Astrocyte of the cerebellum (primary cell): ENCODE measurements at regions not wholly inside any gene's neighbourhood (a gene's known extent, or its start where the extent isn't known, plus 50 kb on each side); places are given as distances from the start of the nearest gene placed in this dataset.

Source experiments
- DNase-seq: peaks from one replicate; pipeline ENCODE4 v3.0.0-alpha.2; 2011; ENCODE audit warnings: low read depth
- H3K4me3 ChIP-seq: 2 replicates; pipeline ENCODE4 v1.5.1; 2011; ENCODE audit warnings: mild to moderate bottlenecking, low read depth, low read length, moderate library complexity
- in situ Hi-C: cut with HindIII; loops from 2 replicates; pipeline ENCODE4 v1.10.0; 2017; ENCODE audit warnings: low sequenced_read_pairs
- TF ChIP-seq, protein P1 (sequence below): IDR thresholded peaks from 2 replicates; pipeline ENCODE4 v1.5.1; 2012; ENCODE audit warnings: low read length, low read depth, moderate library complexity, mild to moderate bottlenecking; ENCODE audit errors: missing control alignments

DNA sequence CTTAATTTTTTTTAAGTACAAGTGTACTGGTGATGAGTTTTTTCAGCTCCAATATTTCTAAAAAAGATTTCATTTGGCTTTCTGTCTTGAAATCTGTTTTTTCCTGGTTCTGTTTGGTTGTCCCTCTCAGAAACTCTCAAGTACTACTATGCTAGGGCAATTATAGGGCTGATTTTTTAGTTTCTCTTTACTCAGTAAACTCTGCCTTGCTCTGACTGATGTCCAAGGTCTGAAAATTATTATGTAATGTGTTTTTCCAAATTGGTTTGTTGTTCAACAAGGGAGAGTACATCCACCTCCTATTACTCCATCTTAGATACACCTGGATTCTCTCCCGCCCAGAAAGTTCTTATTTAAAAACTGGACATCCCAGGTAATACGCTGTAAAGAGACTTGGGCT lies 877.7 kb downstream of the CBLN2 start:
- no peak overlapping the region for H3K4me3 ChIP-seq
- in situ Hi-C loops: no loop called here
- DNase-seq: no peak
- TF ChIP-seq, protein P1, sequence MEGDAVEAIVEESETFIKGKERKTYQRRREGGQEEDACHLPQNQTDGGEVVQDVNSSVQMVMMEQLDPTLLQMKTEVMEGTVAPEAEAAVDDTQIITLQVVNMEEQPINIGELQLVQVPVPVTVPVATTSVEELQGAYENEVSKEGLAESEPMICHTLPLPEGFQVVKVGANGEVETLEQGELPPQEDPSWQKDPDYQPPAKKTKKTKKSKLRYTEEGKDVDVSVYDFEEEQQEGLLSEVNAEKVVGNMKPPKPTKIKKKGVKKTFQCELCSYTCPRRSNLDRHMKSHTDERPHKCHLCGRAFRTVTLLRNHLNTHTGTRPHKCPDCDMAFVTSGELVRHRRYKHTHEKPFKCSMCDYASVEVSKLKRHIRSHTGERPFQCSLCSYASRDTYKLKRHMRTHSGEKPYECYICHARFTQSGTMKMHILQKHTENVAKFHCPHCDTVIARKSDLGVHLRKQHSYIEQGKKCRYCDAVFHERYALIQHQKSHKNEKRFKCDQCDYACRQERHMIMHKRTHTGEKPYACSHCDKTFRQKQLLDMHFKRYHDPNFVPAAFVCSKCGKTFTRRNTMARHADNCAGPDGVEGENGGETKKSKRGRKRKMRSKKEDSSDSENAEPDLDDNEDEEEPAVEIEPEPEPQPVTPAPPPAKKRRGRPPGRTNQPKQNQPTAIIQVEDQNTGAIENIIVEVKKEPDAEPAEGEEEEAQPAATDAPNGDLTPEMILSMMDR: no peak

DNA sequence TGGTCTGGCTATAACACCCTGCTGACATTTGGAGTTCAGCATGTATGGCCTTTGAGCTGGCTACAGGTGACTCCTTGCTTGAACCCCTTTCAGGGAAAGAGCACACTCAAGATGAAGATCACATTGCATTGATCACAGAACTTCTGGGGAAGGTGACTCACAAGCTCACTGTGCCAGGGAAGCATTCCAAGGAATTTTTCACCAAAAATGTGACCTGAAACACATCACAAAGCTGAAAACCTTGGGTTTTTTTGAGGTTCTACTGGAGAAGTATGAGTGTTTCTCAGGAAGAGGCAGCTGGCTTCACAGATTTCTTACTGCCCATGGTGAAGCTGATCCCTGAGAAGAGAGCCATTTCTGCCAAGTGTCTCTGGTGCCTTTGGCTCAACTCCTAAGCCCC lies 879.0 kb downstream of the CBLN2 start:
- in situ Hi-C loops: no loop called here
- DNase-seq: peak; percentile 87
- TF ChIP-seq, protein P1: no peak
- no peak overlapping the region for H3K4me3 ChIP-seq

DNA sequence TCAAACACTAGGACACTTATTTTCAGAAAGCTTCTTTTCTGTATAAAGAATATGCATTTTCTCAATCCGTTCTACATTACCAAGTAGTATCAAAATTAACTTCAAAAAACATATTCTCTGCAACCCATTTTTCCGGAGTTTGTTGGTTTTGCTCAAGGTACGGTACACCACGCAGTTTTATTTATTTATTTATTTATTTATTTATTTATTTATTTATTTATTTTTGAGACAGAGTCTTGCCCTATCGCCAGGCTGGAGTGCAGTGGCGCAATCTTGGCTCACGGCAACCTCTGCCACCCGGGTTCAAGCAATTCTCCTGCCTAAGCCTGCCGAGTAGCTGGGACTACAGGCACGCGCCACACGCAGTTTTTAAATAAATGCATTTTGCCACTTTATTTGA lies 900.3 kb downstream of the CBLN2 start:
- in situ Hi-C loops: no loop called here
- TF ChIP-seq, protein P1: no peak
- no peak for DNase-seq
- H3K4me3 ChIP-seq: no peak overlapping the region

DNA sequence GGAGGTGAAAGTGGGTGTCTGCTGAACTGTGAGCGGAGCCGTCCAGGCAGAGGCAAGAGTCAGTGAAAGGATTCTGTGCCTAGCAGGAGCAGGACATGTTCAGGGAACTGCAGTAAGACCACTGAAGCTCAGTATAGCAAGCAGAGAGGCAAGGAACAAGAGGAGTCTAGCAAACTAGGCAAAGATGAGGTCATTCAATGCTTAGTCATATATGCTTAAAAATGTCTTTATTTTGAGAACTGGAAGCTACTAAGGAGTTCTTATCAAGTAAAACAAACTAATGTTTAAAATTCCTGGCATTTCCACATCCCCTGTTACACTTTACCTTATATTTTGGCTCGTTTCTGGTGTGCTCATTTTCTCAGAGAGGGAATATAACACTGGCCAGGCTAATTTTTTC lies 913.4 kb downstream of the CBLN2 start:
- no peak overlapping the region for H3K4me3 ChIP-seq
- in situ Hi-C loops: no loop called here
- no peak for DNase-seq
- TF ChIP-seq, protein P1: no peak

GRCh38 chr18:71625556-71626090 lies 918.5 kb downstream of the CBLN2 start:
- TF ChIP-seq, protein P1: no peak
- in situ Hi-C loops: no loop called here
- no peak for DNase-seq
- H3K4me3 ChIP-seq: no peak overlapping the region

DNA sequence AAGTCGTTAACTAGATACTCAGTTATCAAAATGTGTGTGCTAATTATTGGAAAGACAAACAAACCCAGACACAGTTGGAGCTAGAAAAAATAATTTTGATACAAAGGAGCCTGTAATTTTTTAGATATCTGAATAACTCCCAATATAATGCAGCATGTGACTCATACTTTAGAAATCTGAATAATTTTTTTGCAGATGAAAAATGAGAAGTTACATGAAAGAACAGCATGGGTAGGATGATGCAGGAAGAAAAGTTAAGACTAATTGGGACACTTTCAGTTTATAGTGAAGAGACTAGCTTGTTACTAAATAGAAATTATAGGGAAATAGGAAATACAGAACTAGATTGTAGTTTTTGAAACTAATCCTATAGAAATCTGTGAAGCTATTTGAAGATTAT lies 945.8 kb downstream of the CBLN2 start:
- in situ Hi-C loops: no loop called here
- peak; percentile 6 for DNase-seq
- TF ChIP-seq, protein P1: no peak
- no peak overlapping the region for H3K4me3 ChIP-seq

DNA sequence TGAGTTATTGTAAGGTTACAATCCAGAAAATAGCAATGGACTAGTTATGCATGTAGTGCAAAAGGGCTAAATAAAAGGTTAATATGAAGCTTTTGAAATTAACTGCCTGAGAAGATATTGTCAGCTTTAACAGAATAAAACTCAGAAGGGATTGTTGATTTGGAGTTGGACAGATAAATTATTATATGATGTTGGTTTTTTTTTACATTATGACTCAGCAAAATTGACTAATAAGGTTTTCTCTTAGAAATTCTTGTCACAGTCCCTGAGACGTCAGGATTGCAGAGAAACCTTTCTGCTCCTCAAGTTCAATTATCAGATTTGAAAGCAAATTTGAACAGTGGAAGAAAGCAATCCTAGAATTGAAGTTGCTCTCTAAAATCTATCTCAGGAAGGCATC lies 946.9 kb downstream of the CBLN2 start:
- no peak for DNase-seq
- in situ Hi-C loops: no loop called here
- TF ChIP-seq, protein P1: no peak
- H3K4me3 ChIP-seq: no peak overlapping the region
